ENCODE measurements at regions not wholly inside any gene's neighbourhood (a gene's known extent, or its start where the extent isn't known, plus 50 kb on each side); places are given as distances from the start of the nearest gene placed in this dataset.

GRCh38 chr12:77214136-77214535 is 148.8 kb upstream of the E2F7 start:
- TF ChIP-seq ZFP69B (tag by site-specific recombination; IDR thresholded peaks at IDR 0.05) (no peak), ZNF768 (tag by site-specific recombination; IDR thresholded peaks at IDR 0.05) (no peak), CTCF (tag by site-specific recombination; IDR thresholded peaks at IDR 0.05) (no peak), ZNF692 (tag by site-specific recombination; IDR thresholded peaks at IDR 0.05) (no peak), ZNF138 (tag by site-specific recombination; IDR thresholded peaks at IDR 0.05; ENCODE audit: borderline replicate concordance) (no peak), SCRT1 (tag by site-specific recombination; IDR thresholded peaks at IDR 0.05; ENCODE audit: borderline replicate concordance) (no peak), ZNF10 (tag by site-specific recombination; IDR thresholded peaks at IDR 0.05) (no peak), ZBTB49 (tag by site-specific recombination; IDR thresholded peaks at IDR 0.05; ENCODE audit: low read depth) (no peak)

Measured in HEK293 (cell line).